Lung (tissue), 11 donors: ENCODE measurements at regions not wholly inside any gene's neighbourhood (a gene's known extent, or its start where the extent isn't known, plus 50 kb on each side); places are given as distances from the start of the nearest gene placed in this dataset.

Experiments
- ATAC-seq: fragments of 200-7000 bp; cut with Tn5 transposase; one replicate; pipeline ENCODE4 v1.9.1; 2020; ENCODE audit warnings: moderate number of reproducible peaks; ENCODE audit not compliant: insufficient read depth, low FRiP score
- DNase-seq, 3 donors: peaks; one replicate each; pipeline ENCODE4 v3.0.0-alpha.2; 2013 to 2017
- H3K27ac ChIP-seq, 2 donors: one replicate each; pipeline ENCODE4 v1.5.1; 2013; ENCODE audit warnings: mild to moderate bottlenecking in 2 of 2, moderate library complexity in 2 of 2, control low read depth in 1 of 2, inconsistent platforms in 1 of 2, low read depth in 1 of 2, low read length in 1 of 2
- H3K27me3 ChIP-seq, 3 donors: one replicate each; pipeline ENCODE4 v1.5.1; 2013; ENCODE audit warnings: low read length in 2 of 3; ENCODE audit not compliant: control insufficient read depth in 3 of 3, insufficient read depth in 3 of 3
- H3K36me3 ChIP-seq, 4 donors: one replicate each; pipeline ENCODE4 v1.5.1; 2013; ENCODE audit warnings: low read length in 4 of 4, mild to moderate bottlenecking in 1 of 4, moderate library complexity in 1 of 4; ENCODE audit not compliant: control insufficient read depth in 4 of 4, insufficient read depth in 4 of 4
- H3K4me1 ChIP-seq, 5 donors: one replicate each; pipeline ENCODE4 v1.5.1; 2013; ENCODE audit warnings: low read length in 5 of 5, mild to moderate bottlenecking in 2 of 5, moderate library complexity in 1 of 5; ENCODE audit not compliant: control insufficient read depth in 5 of 5, insufficient read depth in 5 of 5
- H3K4me3 ChIP-seq: one replicate; pipeline ENCODE4 v1.5.1; 2013; ENCODE audit warnings: mild to moderate bottlenecking, control low read depth, moderate library complexity
- H3K9ac ChIP-seq, 2 donors: one replicate each; pipeline ENCODE4 v1.5.1; 2013; ENCODE audit warnings: low read length in 2 of 2, control low read depth in 1 of 2; ENCODE audit not compliant: insufficient read depth in 1 of 2
- H3K9me3 ChIP-seq, 4 donors: one replicate each; pipeline ENCODE4 v1.5.1; 2013; ENCODE audit warnings: low read length in 3 of 4, mild to moderate bottlenecking in 1 of 4, moderate library complexity in 1 of 4; ENCODE audit not compliant: control insufficient read depth in 4 of 4, insufficient read depth in 3 of 4
- CTCF ChIP-seq: IDR thresholded peaks from 2 replicates; pipeline ENCODE4 v1.5.1; 2012; ENCODE audit warnings: mild to moderate bottlenecking; ENCODE audit errors: control extremely low read depth, extremely low read depth
- WGBS, 2 donors: extraction: QIAGEN DNeasy Blood & Tissue Kit; methylation state at CpG; one replicate each; pipeline ENCODE4 v1.1.7; 2013; 5-methylcytosine and 5-hydroxymethylcytosine counted together
- donor health status: control.
- donor health status: control.
- donor health status: Bipolar disorder and iron deficiency.
- donor health status: healthy.
- donor health status: DM: yes; HTN: yes; CAD: no.

- no peak overlapping the region for H3K9ac ChIP-seq
- H3K27me3 ChIP-seq, result no peaks in the 10 kb centered on the region
- TF ChIP-seq CTCF, result no peak
- H3K36me3 ChIP-seq, result peaks cover 0 to 6% (median 2%) of the 10 kb centered on the region in 4 donors
- no peaks in the 10 kb centered on the region for H3K9me3 ChIP-seq
- ATAC-seq (no peak), DNase-seq (no peak)
- no peak overlapping the region for H3K27ac ChIP-seq
- H3K4me3 ChIP-seq, result no peak overlapping the region
- WGBS, 2 donors, result 87 to 94% methylated on average over 11 of the region's 11 CpGs
- H3K4me1 ChIP-seq, result peaks cover 0 to 53% (median 10%) of the 10 kb centered on the region in 5 donors
These were observed 94.6 kb downstream of the GLI2 start for GRCh38 chr2:120830096-120830830.

- ATAC-seq, result no peak
- no peak overlapping the region for H3K9ac ChIP-seq
- no peak overlapping the region for H3K27ac ChIP-seq
- H3K4me3 ChIP-seq, result no peak overlapping the region
- WGBS, 2 donors, result 81 to 83% methylated on average over 2 of the region's 2 CpGs
- no peak for TF ChIP-seq CTCF
- no peaks in the 10 kb centered on the region for H3K9me3 ChIP-seq
- DNase-seq, result no peak
- peaks cover 0 to 45% (median 6%) of the 10 kb centered on the region in 5 donors for H3K4me1 ChIP-seq
- H3K36me3 ChIP-seq, result peaks cover 0 to 6% (median 2%) of the 10 kb centered on the region in 4 donors
- no peaks in the 10 kb centered on the region for H3K27me3 ChIP-seq
These were observed 95.4 kb downstream of the GLI2 start for GRCh38 chr2:120831086-120831485.

- no peak for TF ChIP-seq CTCF
- Histone ChIP-seq H3K27me3 (no peaks in the 10 kb centered on the region), H3K9me3 (no peaks in the 10 kb centered on the region), H3K4me1 (peaks cover 0 to 37% (median 6%) of the 10 kb centered on the region in 5 donors), H3K36me3 (peaks cover 0 to 7% (median 3%) of the 10 kb centered on the region in 4 donors), H3K27ac (no peak overlapping the region), H3K4me3 (no peak overlapping the region), H3K9ac (no peak overlapping the region)
- 94 to 99% methylated on average over 6 of the region's 6 CpGs for WGBS, 2 donors
- DNase-seq (no peak), ATAC-seq (no peak)
These were observed 96.2 kb downstream of the GLI2 start for GRCh38 chr2:120831891-120832290.
